ENCODE measurements at regions not wholly inside any gene's neighbourhood (a gene's known extent, or its start where the extent isn't known, plus 50 kb on each side); places are given as distances from the start of the nearest gene placed in this dataset.

DNA sequence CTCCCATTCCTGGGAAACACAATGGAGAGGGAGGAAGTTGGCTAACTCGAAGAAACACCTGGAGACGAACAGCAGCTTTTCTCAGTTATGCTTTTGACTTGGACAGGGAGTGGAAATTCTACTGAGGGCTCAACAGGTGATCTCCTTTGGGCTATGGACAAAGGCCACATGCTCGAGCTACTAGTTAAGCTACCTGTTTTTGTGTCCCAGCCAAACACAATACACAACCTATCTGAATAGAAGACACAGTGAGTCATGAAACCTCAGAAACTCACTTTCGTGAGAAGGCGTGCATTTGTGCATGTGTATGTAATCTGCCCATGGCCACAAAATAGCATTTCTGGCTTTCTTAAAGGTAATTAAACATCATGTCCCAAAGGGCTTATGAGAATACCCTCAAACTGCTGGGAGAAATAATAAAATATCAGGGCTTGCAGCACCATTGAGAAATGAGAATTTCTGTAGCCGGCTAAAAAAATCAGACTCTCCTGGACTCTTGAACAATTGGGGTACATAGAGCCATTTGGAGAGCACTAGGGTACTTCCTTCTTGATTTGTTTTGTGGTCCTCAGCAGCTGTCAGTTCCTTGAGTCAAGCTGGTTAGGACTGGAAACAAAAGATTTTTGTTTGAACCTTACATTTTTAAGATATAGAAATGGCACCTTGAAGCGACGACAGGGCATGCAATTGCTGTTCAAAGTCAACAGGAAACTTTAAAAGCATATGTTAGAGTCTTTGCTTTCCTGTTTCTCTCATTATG, 85.5 kb upstream of the PTHLH start:
- POLR2A ChIA-PET: no interaction called here
- CTCF ChIA-PET: no interaction called here
- DNase-seq (ENCODE audit: low read depth, low spot score): no peak
- no peak overlapping the region for H3K4me3 ChIP-seq (ENCODE audit: low read depth, low read length)
- TF ChIP-seq, protein P1, sequence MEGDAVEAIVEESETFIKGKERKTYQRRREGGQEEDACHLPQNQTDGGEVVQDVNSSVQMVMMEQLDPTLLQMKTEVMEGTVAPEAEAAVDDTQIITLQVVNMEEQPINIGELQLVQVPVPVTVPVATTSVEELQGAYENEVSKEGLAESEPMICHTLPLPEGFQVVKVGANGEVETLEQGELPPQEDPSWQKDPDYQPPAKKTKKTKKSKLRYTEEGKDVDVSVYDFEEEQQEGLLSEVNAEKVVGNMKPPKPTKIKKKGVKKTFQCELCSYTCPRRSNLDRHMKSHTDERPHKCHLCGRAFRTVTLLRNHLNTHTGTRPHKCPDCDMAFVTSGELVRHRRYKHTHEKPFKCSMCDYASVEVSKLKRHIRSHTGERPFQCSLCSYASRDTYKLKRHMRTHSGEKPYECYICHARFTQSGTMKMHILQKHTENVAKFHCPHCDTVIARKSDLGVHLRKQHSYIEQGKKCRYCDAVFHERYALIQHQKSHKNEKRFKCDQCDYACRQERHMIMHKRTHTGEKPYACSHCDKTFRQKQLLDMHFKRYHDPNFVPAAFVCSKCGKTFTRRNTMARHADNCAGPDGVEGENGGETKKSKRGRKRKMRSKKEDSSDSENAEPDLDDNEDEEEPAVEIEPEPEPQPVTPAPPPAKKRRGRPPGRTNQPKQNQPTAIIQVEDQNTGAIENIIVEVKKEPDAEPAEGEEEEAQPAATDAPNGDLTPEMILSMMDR (IDR thresholded peaks at IDR 0.05; ENCODE audit: insufficient read depth, low read length, missing control alignments): no peak

DNA sequence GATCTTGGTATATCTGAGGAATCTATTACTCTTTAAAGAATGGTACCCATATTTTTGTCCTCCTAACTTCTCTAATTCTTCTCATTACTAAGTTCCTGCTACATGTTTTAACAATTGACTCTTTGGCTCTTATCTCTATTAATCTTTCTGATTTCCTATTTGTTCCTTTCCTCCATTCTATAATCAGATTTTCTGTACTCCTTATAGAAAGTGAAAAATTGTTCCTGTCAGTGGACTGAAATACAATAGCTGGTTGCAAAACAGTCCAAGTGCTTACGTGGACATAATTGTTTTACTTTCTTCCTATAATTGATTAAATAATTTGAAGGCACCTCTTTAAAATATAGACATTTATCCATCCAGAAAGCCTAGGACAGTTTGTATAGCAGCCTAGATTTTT, 86.7 kb upstream of the PTHLH start:
- ChIA-PET POLR2A (no interaction called here), CTCF (no interaction called here)
- no peak for DNase-seq (ENCODE audit: low read depth, low spot score)
- H3K4me3 ChIP-seq (ENCODE audit: low read depth, low read length): no peak overlapping the region
- TF ChIP-seq, protein P1 (IDR thresholded peaks at IDR 0.05; ENCODE audit: insufficient read depth, low read length, missing control alignments): no peak

DNA sequence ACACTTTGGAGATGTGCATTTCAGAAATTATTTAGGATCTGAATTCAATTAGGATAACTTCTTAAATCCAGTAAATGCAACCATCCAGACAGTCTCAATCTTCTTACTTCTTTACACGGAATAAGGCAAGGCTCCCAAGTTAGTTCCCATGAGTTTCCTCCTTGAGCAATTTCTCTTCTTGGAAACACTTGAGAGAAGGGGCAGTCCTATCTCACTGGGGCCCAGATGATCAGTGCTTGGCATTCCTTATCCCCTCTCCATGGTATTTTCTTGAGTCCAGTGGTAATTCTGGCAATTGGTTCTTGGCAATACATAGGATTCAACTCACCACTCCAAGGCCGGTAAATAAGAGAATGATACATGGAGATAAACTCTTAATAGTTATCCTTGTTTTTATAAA, 87.1 kb upstream of the PTHLH start:
- CTCF ChIA-PET: no interaction called here
- no peak for DNase-seq (ENCODE audit: low read depth, low spot score)
- H3K4me3 ChIP-seq (ENCODE audit: low read depth, low read length): no peak overlapping the region
- POLR2A ChIA-PET: no interaction called here
- TF ChIP-seq, protein P1 (IDR thresholded peaks at IDR 0.05; ENCODE audit: insufficient read depth, low read length, missing control alignments): no peak

- TF ChIP-seq, protein P1 (IDR thresholded peaks at IDR 0.05; ENCODE audit: insufficient read depth, low read length, missing control alignments): no peak
- POLR2A ChIA-PET: no interaction called here
- DNase-seq (ENCODE audit: low read depth, low spot score): no peak
- no peak overlapping the region for H3K4me3 ChIP-seq (ENCODE audit: low read depth, low read length)
- CTCF ChIA-PET: no interaction called here
Measured at GRCh38 chr12:28060871-28061270, 88.3 kb upstream of the PTHLH start.

DNA sequence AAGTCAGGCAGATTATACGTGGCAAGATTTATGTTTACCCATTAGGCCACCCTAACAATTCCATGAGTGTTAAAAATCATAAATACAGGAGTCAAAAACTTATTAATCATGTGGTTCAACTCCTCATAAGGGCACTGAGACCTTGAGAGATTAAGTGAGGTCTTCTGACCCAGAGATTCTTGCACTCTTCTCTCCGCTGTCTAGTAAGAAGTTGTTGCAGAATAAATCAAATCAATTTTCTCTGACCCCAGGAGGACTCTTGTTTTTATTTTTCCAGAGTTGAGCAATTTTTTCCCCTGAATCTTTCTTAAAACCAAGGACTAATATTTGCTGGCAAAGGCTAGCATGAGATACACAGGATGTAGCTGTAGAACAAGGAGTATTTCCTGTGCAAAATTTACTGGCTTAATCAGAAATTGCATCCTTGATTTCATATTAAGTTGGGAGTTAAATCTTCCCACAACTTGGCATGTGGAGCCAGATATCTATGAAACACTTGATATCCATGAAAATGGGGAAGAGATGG, 90.9 kb upstream of the PTHLH start:
- DNase-seq (ENCODE audit: low read depth, low spot score): no peak
- TF ChIP-seq, protein P1 (IDR thresholded peaks at IDR 0.05; ENCODE audit: insufficient read depth, low read length, missing control alignments): no peak
- CTCF ChIA-PET: no interaction called here
- no peak overlapping the region for H3K4me3 ChIP-seq (ENCODE audit: low read depth, low read length)
- POLR2A ChIA-PET: no interaction called here

DNA sequence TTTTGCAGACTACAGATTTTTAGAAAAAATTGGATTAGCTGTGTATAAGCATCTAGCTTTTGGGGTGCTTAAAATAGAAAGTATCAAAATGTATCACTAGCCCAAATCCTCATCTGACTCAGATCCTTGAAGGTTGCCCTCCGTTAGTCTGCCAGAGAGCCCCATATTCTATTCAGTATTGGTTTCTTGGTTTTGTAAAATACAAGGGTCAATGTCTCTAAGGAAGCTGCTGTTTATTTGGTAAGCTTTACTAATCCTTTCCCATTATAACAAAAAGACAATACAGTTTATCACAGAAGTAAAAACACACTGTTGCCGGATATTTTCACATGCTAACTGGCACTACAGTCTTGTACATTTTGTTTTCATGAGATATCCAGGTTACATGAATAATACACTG, 92.8 kb upstream of the PTHLH start:
- TF ChIP-seq, protein P1 (IDR thresholded peaks at IDR 0.05; ENCODE audit: insufficient read depth, low read length, missing control alignments): no peak
- POLR2A ChIA-PET: no interaction called here

More for the DNA sequence above, 92.8 kb upstream of the PTHLH start:
- CTCF ChIA-PET: no interaction called here
- H3K4me3 ChIP-seq (ENCODE audit: low read depth, low read length): no peak overlapping the region
- no peak for DNase-seq (ENCODE audit: low read depth, low spot score)

All from AG04449 (cell line).